ENCODE measurements at regions not wholly inside any gene's neighbourhood (a gene's known extent, or its start where the extent isn't known, plus 50 kb on each side); places are given as distances from the start of the nearest gene placed in this dataset.

DNA sequence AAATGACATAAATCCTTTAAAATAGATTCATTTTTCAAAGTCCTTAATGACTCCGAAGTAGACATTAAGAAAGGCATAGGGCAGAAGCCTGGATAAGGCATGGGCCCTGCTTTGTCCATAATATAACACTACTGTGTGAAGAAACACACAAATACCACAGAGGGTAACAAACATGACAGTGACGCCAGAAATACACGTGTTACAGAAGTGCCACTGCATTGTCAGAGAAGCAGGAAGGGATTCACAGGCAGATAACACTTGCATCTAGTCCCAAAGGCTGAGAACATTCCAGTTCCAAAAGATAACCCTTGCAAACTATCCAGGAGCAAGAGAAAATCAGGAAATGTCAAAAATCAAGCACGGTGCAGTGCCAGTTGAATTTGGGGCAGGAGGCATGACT is 633.2 kb downstream of the LIG4 start:
- no peak for DNase-seq
- no peak overlapping the region for H3K27ac ChIP-seq
- TF ChIP-seq, protein P1, sequence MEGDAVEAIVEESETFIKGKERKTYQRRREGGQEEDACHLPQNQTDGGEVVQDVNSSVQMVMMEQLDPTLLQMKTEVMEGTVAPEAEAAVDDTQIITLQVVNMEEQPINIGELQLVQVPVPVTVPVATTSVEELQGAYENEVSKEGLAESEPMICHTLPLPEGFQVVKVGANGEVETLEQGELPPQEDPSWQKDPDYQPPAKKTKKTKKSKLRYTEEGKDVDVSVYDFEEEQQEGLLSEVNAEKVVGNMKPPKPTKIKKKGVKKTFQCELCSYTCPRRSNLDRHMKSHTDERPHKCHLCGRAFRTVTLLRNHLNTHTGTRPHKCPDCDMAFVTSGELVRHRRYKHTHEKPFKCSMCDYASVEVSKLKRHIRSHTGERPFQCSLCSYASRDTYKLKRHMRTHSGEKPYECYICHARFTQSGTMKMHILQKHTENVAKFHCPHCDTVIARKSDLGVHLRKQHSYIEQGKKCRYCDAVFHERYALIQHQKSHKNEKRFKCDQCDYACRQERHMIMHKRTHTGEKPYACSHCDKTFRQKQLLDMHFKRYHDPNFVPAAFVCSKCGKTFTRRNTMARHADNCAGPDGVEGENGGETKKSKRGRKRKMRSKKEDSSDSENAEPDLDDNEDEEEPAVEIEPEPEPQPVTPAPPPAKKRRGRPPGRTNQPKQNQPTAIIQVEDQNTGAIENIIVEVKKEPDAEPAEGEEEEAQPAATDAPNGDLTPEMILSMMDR (IDR thresholded peaks at IDR 0.05) = no peak
- no peak for TF ChIP-seq POLR2A (IDR thresholded peaks at IDR 0.05)
- intact Hi-C loops (cut with DNase I; ENCODE audit: low total_unique reads) = no loop called here
- H3K9me3 ChIP-seq = no peaks in the 10 kb centered on the region
- H3K4me1 ChIP-seq = no peaks in the 10 kb centered on the region
- H3K27me3 ChIP-seq = no peaks in the 10 kb centered on the region
- no peak overlapping the region for H3K4me3 ChIP-seq
- H3K36me3 ChIP-seq = no peaks in the 10 kb centered on the region

GRCh38 chr13:107580741-107581412 is 634.5 kb downstream of the LIG4 start:
- Histone ChIP-seq H3K36me3 (no peaks in the 10 kb centered on the region), H3K27ac (no peak overlapping the region), H3K27me3 (no peaks in the 10 kb centered on the region), H3K9me3 (no peaks in the 10 kb centered on the region), H3K4me3 (no peak overlapping the region), H3K4me1 (no peaks in the 10 kb centered on the region)
- no peak for TF ChIP-seq POLR2A (IDR thresholded peaks at IDR 0.05)
- TF ChIP-seq, protein P1 (IDR thresholded peaks at IDR 0.05) = no peak
- intact Hi-C loops (cut with DNase I; ENCODE audit: low total_unique reads) = no loop called here
- no peak for DNase-seq

- H3K4me1 ChIP-seq = no peaks in the 10 kb centered on the region
- no peaks in the 10 kb centered on the region for H3K36me3 ChIP-seq
- no peak overlapping the region for H3K4me3 ChIP-seq
- H3K27me3 ChIP-seq = no peaks in the 10 kb centered on the region
- no peak for DNase-seq
- H3K9me3 ChIP-seq = no peaks in the 10 kb centered on the region
- H3K27ac ChIP-seq = no peak overlapping the region
- no peak for TF ChIP-seq POLR2A (IDR thresholded peaks at IDR 0.05)
- TF ChIP-seq, protein P1 (IDR thresholded peaks at IDR 0.05) = no peak
- intact Hi-C loops (cut with DNase I; ENCODE audit: low total_unique reads) = no loop called here
Measured at GRCh38 chr13:107576430-107576829, 638.9 kb downstream of the LIG4 start.

- Histone ChIP-seq H3K4me1 (no peaks in the 10 kb centered on the region), H3K27me3 (no peaks in the 10 kb centered on the region), H3K9me3 (no peaks in the 10 kb centered on the region), H3K4me3 (no peak overlapping the region), H3K27ac (no peak overlapping the region), H3K36me3 (no peaks in the 10 kb centered on the region)
- no peak for DNase-seq
- TF ChIP-seq, protein P1 (IDR thresholded peaks at IDR 0.05) = no peak
- no peak for TF ChIP-seq POLR2A (IDR thresholded peaks at IDR 0.05)
- intact Hi-C loops (cut with DNase I; ENCODE audit: low total_unique reads) = no loop called here
Measured at GRCh38 chr13:107574517-107575210, 640.7 kb downstream of the LIG4 start.

- Histone ChIP-seq H3K27ac (no peak overlapping the region), H3K9me3 (no peaks in the 10 kb centered on the region), H3K36me3 (no peaks in the 10 kb centered on the region), H3K27me3 (no peaks in the 10 kb centered on the region), H3K4me3 (no peak overlapping the region), H3K4me1 (no peaks in the 10 kb centered on the region)
- intact Hi-C loops (cut with DNase I; ENCODE audit: low total_unique reads) = no loop called here
- no peak for TF ChIP-seq POLR2A (IDR thresholded peaks at IDR 0.05)
- TF ChIP-seq, protein P1 (IDR thresholded peaks at IDR 0.05) = no peak
- no peak for DNase-seq
Measured at GRCh38 chr13:107573184-107573583, 642.2 kb downstream of the LIG4 start.
